GM12892 (cell line): ENCODE measurements at regions not wholly inside any gene's neighbourhood (a gene's known extent, or its start where the extent isn't known, plus 50 kb on each side); places are given as distances from the start of the nearest gene placed in this dataset.

Experiments used
- POLR2A ChIP-seq: IDR thresholded peaks from 2 replicates; pipeline ENCODE4 v1.6.1; 2011; ENCODE audit warnings: low read depth, low read length, control low read depth
- POLR2AphosphoS5 ChIP-seq: IDR thresholded peaks from 2 replicates; pipeline ENCODE4 v1.6.1; 2011; ENCODE audit warnings: low read depth, low read length, control low read depth

DNA sequence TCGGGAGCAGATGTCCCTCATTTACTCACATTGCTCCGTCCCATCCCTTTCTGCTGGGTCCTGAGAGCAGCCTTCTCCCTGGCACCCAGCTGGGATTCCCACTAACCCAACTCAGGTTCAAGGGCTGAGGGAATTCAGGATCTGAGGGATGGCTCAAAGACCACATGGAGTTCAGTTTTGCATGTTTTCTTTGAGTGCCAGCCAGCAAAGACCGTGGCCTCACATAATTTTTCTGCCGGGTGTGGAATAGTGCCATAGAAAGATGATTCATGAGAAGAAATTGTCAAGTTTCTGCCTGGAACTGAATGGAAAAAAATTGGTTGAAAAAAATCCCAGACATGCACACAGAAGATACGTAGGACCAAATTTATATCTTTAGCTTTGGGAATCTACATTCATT is 168.6 kb downstream of the CD83 start:
- TF ChIP-seq POLR2A (no peak), POLR2AphosphoS5 (no peak)
